SK-N-SH (cell line): ENCODE measurements at regions not wholly inside any gene's neighbourhood (a gene's known extent, or its start where the extent isn't known, plus 50 kb on each side); places are given as distances from the start of the nearest gene placed in this dataset.

Experiments used
- CTCF ChIA-PET: fragments of 300-600, 350-600 bp; formaldehyde crosslinking; extraction: SDS; loops from one replicate; lab custom pipeline; 2021; lab: Yijun Ruan, JAX
- POLR2A ChIA-PET: fragments of 350-600 bp; sonication (Branson Sonifier 250); formaldehyde crosslinking; extraction: SDS; loops from one replicate; lab custom pipeline; 2020; ENCODE audit warnings: antibody characterized with exemption, inconsistent platforms; lab: Yijun Ruan, JAX
- DNase-seq: peaks from one replicate; pipeline ENCODE4 v3.0.0; 2012
- H2AFZ ChIP-seq: fragments of 200-600 bp; sonication (generic); 2 replicates; pipeline ENCODE4 v1.8.1; 2016; ENCODE audit warnings: antibody characterized with exemption, mild to moderate bottlenecking, low read depth
- H3F3A ChIP-seq: fragments of 200-600 bp; sonication (generic); replicated peaks from 2 replicates; pipeline ENCODE3; 2016; ENCODE audit warnings: antibody characterized with exemption, mild to moderate bottlenecking; ENCODE audit not compliant: insufficient read depth
- H3K27ac ChIP-seq, 2 experiments: fragments of 200-500 bp in 1 of 2; fragments of 200-600 bp in 1 of 2; sonication (Bioruptor generic) in 1 of 2; sonication (generic), shearing (Covaris generic) in 1 of 2; 2 replicates each; pipeline versions ENCODE4 v1.5.1 to v1.6.1; 2014 to 2016; ENCODE audit warnings: low read depth in 2 of 2, inconsistent platforms in 1 of 2, low read length in 1 of 2, mild to moderate bottlenecking in 1 of 2, mixed read lengths in 1 of 2
- H3K27me3 ChIP-seq: fragments of 200-600 bp; sonication (generic), shearing (Covaris generic); 2 replicates; pipeline ENCODE4 v1.6.1; 2016; ENCODE audit warnings: mixed run types; ENCODE audit not compliant: insufficient read depth
- H3K36me3 ChIP-seq, 2 experiments: fragments of 200-500 bp in 1 of 2; fragments of 200-600 bp in 1 of 2; sonication (Bioruptor generic) in 1 of 2; sonication (generic) in 1 of 2; replicated peaks in 1 of 2; 2 replicates each; pipeline versions ENCODE3 to v1.5.1; 2014 to 2016; ENCODE audit warnings: low read length in 1 of 2, mild to moderate bottlenecking in 1 of 2; ENCODE audit not compliant: insufficient read depth in 2 of 2, control insufficient read depth in 1 of 2
- H3K4me1 ChIP-seq, 2 experiments: fragments of 200-500 bp in 1 of 2; fragments of 200-600 bp in 1 of 2; sonication (Bioruptor generic) in 1 of 2; sonication (generic), shearing (Covaris generic) in 1 of 2; 2 replicates each; pipeline versions ENCODE4 v1.5.1 to v1.6.1; 2014 to 2016; ENCODE audit warnings: low read depth in 1 of 2, low read length in 1 of 2, mixed run types in 1 of 2; ENCODE audit not compliant: insufficient read depth in 2 of 2, control insufficient read depth in 1 of 2
- H3K4me2 ChIP-seq: fragments of 200-600 bp; sonication (generic), shearing (Covaris generic); 2 replicates; pipeline ENCODE4 v1.6.1; 2017; ENCODE audit warnings: mixed run types
- H3K4me3 ChIP-seq, 2 experiments: fragments of 200-500 bp in 1 of 2; fragments of 200-600 bp in 1 of 2; sonication (Bioruptor generic) in 1 of 2; sonication (generic), shearing (Covaris generic) in 1 of 2; 2 replicates each; pipeline versions ENCODE4 v1.5.1 to v1.8.1; 2014 to 2016; ENCODE audit warnings: low read depth in 2 of 2, inconsistent platforms in 1 of 2, low read length in 1 of 2, mild to moderate bottlenecking in 1 of 2, mixed read lengths in 1 of 2, moderate library complexity in 1 of 2
- H3K79me2 ChIP-seq: fragments of 200-600 bp; sonication (generic); 2 replicates; pipeline ENCODE4 v1.8.1; 2017; ENCODE audit warnings: mild to moderate bottlenecking; ENCODE audit not compliant: insufficient read depth
- H3K9ac ChIP-seq: fragments of 200-600 bp; sonication (generic); 2 replicates; pipeline ENCODE4 v1.6.1; 2017; ENCODE audit warnings: mixed run types
- H3K9me2 ChIP-seq: fragments of 200-600 bp; sonication (generic); 2 replicates; pipeline ENCODE4 v1.6.1; 2017; ENCODE audit warnings: mixed run types
- H3K9me3 ChIP-seq: fragments of 200-600 bp; sonication (generic); 2 replicates; pipeline ENCODE4 v1.6.1; 2017; ENCODE audit warnings: mixed run types, mild to moderate bottlenecking, moderate library complexity
- H4K20me1 ChIP-seq: fragments of 200-600 bp; sonication (generic); 2 replicates; pipeline ENCODE4 v1.6.1; 2017; ENCODE audit warnings: mild to moderate bottlenecking, mixed run types; ENCODE audit not compliant: insufficient read depth
- CHD2 ChIP-seq: fragments of 150-350 bp; IDR thresholded peaks from 2 replicates; pipeline ENCODE4 v1.6.1; 2018; ENCODE audit warnings: low read length; ENCODE audit not compliant: partially characterized antibody
- ELF1 ChIP-seq: IDR thresholded peaks from 2 replicates; pipeline ENCODE4 v1.4.0; 2012
- EP300 ChIP-seq, 2 experiments: IDR thresholded peaks; 2 replicates each; pipeline versions ENCODE4 v1.4.0 to v1.6.1; 2012; ENCODE audit warnings: borderline replicate concordance in 1 of 2, low read depth in 1 of 2, low read length in 1 of 2
- FOSL2 ChIP-seq: IDR thresholded peaks from 2 replicates; pipeline ENCODE4 v1.4.0; 2012; ENCODE audit warnings: low read depth, mild to moderate bottlenecking, moderate library complexity, borderline replicate concordance
- FOXJ3 ChIP-seq: sonication (generic); formaldehyde crosslinking; IDR thresholded peaks from 2 replicates; pipeline ENCODE4 v1.5.1; 2020; ENCODE audit warnings: mild to moderate bottlenecking, missing genetic modification reagents
- FOXM1 ChIP-seq: IDR thresholded peaks from 2 replicates; pipeline ENCODE4 v1.4.0; 2012; ENCODE audit warnings: low read depth, mild to moderate bottlenecking
- GATA2 ChIP-seq: sonication (generic); formaldehyde crosslinking; IDR thresholded peaks from 2 replicates; pipeline ENCODE4 v1.5.0; 2020; ENCODE audit warnings: mild to moderate bottlenecking, missing genetic modification reagents
- NRF1 ChIP-seq: IDR thresholded peaks from 2 replicates; pipeline ENCODE4 v1.6.1; 2012; ENCODE audit warnings: low read depth, mild to moderate bottlenecking, low read length
- POLR2AphosphoS5 ChIP-seq: IDR thresholded peaks from 2 replicates; pipeline ENCODE4 v1.6.1; 2012; ENCODE audit warnings: low read depth, low read length
- TAF1 ChIP-seq: IDR thresholded peaks from 2 replicates; pipeline ENCODE4 v1.6.1; 2012; ENCODE audit warnings: low read depth, mild to moderate bottlenecking, low read length, moderate library complexity, borderline replicate concordance
- TEAD4 ChIP-seq: IDR thresholded peaks from 2 replicates; pipeline ENCODE4 v1.4.0; 2012; ENCODE audit warnings: mild to moderate bottlenecking, borderline replicate concordance; ENCODE audit not compliant: insufficient read depth
- WGBS: methylation state at CpG from one replicate; pipeline ENCODE4 v1.1.6; 2017; ENCODE audit warnings: low lambda C conversion rate; 5-methylcytosine and 5-hydroxymethylcytosine counted together
- TF ChIP-seq, protein P1 (sequence below): fragments of 200-600 bp; sonication (generic); IDR thresholded peaks from 2 replicates; pipeline ENCODE4 v1.6.1; 2017; ENCODE audit warnings: antibody characterized with exemption, mild to moderate bottlenecking, moderate library complexity
- TF ChIP-seq, protein P2 (sequence below): fragments of 150-350 bp; IDR thresholded peaks from 2 replicates; pipeline ENCODE4 v1.6.1; 2016; ENCODE audit warnings: mild to moderate bottlenecking, low read depth, low read length

DNA sequence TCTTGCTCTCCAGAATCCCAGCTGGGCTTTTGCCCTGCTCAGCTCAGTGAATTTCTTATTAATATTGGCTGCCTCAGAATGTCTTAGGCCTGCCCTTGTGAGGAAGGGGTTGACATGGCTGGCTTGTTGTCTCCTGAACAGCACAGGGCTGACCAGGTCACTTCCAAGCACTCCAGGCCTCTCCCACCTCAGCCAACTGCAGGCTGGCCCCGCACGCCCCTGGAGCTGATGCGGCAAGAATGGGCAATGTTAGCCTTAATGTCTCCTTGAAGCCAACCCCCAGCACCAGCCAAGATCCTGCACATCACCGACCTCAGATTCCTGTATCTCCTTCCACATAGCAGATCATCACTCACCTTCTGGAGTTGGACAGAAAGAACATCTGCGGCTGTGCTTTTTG is 598.6 kb downstream of the AJAP1 start:
- H2AFZ ChIP-seq = no peak overlapping the region

GRCh38 chr1:5250336-5250735 is 595.9 kb downstream of the AJAP1 start:
- no peak overlapping the region for H3K27ac ChIP-seq
- no peaks in the 10 kb centered on the region for H4K20me1 ChIP-seq
- peaks cover 0 to 8% of the 10 kb centered on the region in 2 experiments; a peak in 1 of 4 replicates for H3K4me1 ChIP-seq
- H2AFZ ChIP-seq = no peak overlapping the region
- H3F3A ChIP-seq = no peaks in the 10 kb centered on the region
- WGBS = 20% methylated on average over 1 of the region's 2 CpGs
- H3K79me2 ChIP-seq = no peaks in the 10 kb centered on the region
- H3K4me2 ChIP-seq = no peak overlapping the region
- H3K9me3 ChIP-seq = no peaks in the 10 kb centered on the region
- no peak overlapping the region for H3K9ac ChIP-seq
- CTCF ChIA-PET = interaction anchor here (0.7 kb wide), 1 partner anchor 15 kb away, joined by 3 read pairs; no protein-coding TSS in a partner anchor
- POLR2A ChIA-PET = no interaction called here
- no peak for DNase-seq
- H3K9me2 ChIP-seq = no peaks in the 10 kb centered on the region
- no peak overlapping the region for H3K4me3 ChIP-seq
- no peak for TF ChIP-seq ELF1
- TF ChIP-seq GATA2 (CRISPR knock-in tag) = no peak
- TF ChIP-seq NRF1 = no peak
- TF ChIP-seq TAF1 = no peak
- TF ChIP-seq, protein P1, sequence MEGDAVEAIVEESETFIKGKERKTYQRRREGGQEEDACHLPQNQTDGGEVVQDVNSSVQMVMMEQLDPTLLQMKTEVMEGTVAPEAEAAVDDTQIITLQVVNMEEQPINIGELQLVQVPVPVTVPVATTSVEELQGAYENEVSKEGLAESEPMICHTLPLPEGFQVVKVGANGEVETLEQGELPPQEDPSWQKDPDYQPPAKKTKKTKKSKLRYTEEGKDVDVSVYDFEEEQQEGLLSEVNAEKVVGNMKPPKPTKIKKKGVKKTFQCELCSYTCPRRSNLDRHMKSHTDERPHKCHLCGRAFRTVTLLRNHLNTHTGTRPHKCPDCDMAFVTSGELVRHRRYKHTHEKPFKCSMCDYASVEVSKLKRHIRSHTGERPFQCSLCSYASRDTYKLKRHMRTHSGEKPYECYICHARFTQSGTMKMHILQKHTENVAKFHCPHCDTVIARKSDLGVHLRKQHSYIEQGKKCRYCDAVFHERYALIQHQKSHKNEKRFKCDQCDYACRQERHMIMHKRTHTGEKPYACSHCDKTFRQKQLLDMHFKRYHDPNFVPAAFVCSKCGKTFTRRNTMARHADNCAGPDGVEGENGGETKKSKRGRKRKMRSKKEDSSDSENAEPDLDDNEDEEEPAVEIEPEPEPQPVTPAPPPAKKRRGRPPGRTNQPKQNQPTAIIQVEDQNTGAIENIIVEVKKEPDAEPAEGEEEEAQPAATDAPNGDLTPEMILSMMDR = no peak
- TF ChIP-seq, protein P2, sequence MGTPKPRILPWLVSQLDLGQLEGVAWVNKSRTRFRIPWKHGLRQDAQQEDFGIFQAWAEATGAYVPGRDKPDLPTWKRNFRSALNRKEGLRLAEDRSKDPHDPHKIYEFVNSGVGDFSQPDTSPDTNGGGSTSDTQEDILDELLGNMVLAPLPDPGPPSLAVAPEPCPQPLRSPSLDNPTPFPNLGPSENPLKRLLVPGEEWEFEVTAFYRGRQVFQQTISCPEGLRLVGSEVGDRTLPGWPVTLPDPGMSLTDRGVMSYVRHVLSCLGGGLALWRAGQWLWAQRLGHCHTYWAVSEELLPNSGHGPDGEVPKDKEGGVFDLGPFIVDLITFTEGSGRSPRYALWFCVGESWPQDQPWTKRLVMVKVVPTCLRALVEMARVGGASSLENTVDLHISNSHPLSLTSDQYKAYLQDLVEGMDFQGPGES = no peak
- no peak for TF ChIP-seq FOXJ3
- TF ChIP-seq EP300 (IDR thresholded peaks at IDR 0.05; ENCODE audit: borderline replicate concordance in 1 of 2, low read depth in 1 of 2, low read length in 1 of 2) = no peak
- TF ChIP-seq FOSL2 = no peak
- TF ChIP-seq CHD2 = no peak
- TF ChIP-seq TEAD4 = no peak
- H3K36me3 ChIP-seq = no peaks in the 10 kb centered on the region
- H3K27me3 ChIP-seq = no peaks in the 10 kb centered on the region

More for the DNA sequence above, 598.6 kb downstream of the AJAP1 start:
- H3K79me2 ChIP-seq = no peaks in the 10 kb centered on the region
- H3F3A ChIP-seq = no peaks in the 10 kb centered on the region
- H3K36me3 ChIP-seq = no peaks in the 10 kb centered on the region
- ChIA-PET POLR2A (no interaction called here), CTCF (interaction anchor here (1.2 to 1.7 kb wide), 5 partner anchors 13 to 262 kb away, joined by 3 to 5 read pairs (median 3); no protein-coding TSS in a partner anchor)
- peak overlapping the region in 1 of 2 experiments; percentile 7; a peak in 2 of 4 replicates for H3K27ac ChIP-seq
- no peak for TF ChIP-seq POLR2AphosphoS5
- no peak for TF ChIP-seq FOXM1
- no peak overlapping the region for H3K4me3 ChIP-seq
- H3K4me1 ChIP-seq = peaks cover 0 to 8% of the 10 kb centered on the region in 2 experiments; a peak in 1 of 4 replicates
- H3K9me2 ChIP-seq = no peaks in the 10 kb centered on the region
- no peaks in the 10 kb centered on the region for H3K27me3 ChIP-seq
- no peak overlapping the region for H3K9ac ChIP-seq
- whole genome bisulfite sequencing = 65% methylated on average over 5 of the region's 5 CpGs
- no peaks in the 10 kb centered on the region for H4K20me1 ChIP-seq
- H3K4me2 ChIP-seq = no peak overlapping the region
- DNase-seq = no peak
- no peaks in the 10 kb centered on the region for H3K9me3 ChIP-seq
